ENCODE measurements at regions not wholly inside any gene's neighbourhood (a gene's known extent, or its start where the extent isn't known, plus 50 kb on each side); places are given as distances from the start of the nearest gene placed in this dataset.
"Not testable (repeated sequence)": the region's sequence is repeated elsewhere in the genome, so short reads cannot be mapped to it uniquely, and the experiment has no call there.

- TF ChIP-seq ELF4 (CRISPR knock-in tag; IDR thresholded peaks at IDR 0.05; ENCODE audit: low read depth): no peak
- TF ChIP-seq GTF2I (CRISPR knock-in tag; conservative IDR thresholded peaks at IDR 0.05): no peak
- no peak for TF ChIP-seq ZNF232 (CRISPR knock-in tag; IDR thresholded peaks at IDR 0.05)
- no peak for TF ChIP-seq ATF2 (CRISPR knock-in tag; IDR thresholded peaks at IDR 0.05; ENCODE audit: borderline replicate concordance, low read depth)
- TF ChIP-seq ZNF219 (CRISPR knock-in tag; IDR thresholded peaks at IDR 0.05; ENCODE audit: borderline replicate concordance): no peak
- no peak for TF ChIP-seq STAT6 (CRISPR knock-in tag; conservative IDR thresholded peaks at IDR 0.05; ENCODE audit: low read depth)
- TF ChIP-seq, protein P1, sequence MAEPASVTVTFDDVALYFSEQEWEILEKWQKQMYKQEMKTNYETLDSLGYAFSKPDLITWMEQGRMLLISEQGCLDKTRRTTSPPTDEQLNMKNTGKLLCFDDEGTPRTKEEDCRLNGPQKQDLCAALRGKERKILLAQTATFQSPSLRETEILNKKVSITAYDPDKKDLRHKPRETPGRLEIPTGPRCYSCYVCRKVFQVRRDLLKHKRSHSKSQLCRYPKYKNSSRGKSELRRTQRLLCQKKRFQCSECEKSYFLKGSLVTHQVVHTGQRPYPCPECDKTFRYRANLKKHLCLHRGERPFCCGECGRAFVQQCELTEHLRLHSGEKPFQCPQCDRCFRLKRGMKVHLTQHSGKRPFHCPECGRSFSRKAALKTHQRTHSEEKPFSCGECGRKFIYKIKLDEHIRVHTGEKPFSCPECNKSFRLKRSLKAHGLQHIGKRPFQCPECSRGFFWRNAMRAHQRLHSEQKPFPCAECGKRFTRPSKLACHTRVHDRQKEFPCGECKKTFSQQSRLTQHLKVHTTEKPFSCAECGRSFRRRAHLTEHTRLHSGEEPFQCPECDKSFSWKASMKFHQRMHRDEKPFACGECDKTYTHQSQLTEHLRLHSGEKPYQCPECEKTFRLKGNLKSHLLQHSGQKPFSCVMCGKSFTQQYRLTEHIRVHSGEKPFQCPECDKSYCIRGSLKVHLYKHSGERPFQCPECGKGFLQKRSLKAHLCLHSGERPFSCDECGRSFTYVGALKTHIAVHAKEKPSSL (CRISPR knock-in tag; conservative IDR thresholded peaks at IDR 0.05): no peak
- TF ChIP-seq ZNF532 (CRISPR knock-in tag; IDR thresholded peaks at IDR 0.05; ENCODE audit: borderline replicate concordance): no peak
- TF ChIP-seq, protein P2, sequence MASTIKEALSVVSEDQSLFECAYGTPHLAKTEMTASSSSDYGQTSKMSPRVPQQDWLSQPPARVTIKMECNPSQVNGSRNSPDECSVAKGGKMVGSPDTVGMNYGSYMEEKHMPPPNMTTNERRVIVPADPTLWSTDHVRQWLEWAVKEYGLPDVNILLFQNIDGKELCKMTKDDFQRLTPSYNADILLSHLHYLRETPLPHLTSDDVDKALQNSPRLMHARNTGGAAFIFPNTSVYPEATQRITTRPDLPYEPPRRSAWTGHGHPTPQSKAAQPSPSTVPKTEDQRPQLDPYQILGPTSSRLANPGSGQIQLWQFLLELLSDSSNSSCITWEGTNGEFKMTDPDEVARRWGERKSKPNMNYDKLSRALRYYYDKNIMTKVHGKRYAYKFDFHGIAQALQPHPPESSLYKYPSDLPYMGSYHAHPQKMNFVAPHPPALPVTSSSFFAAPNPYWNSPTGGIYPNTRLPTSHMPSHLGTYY (CRISPR knock-in tag; IDR thresholded peaks at IDR 0.05): no peak
- TF ChIP-seq OVOL2 (CRISPR knock-in tag; IDR thresholded peaks at IDR 0.05; ENCODE audit: borderline replicate concordance): no peak
These were observed 1433.9 kb downstream of the CDY2B start (continued) for GRCh38 chrY:16446152-16446551.

DNA sequence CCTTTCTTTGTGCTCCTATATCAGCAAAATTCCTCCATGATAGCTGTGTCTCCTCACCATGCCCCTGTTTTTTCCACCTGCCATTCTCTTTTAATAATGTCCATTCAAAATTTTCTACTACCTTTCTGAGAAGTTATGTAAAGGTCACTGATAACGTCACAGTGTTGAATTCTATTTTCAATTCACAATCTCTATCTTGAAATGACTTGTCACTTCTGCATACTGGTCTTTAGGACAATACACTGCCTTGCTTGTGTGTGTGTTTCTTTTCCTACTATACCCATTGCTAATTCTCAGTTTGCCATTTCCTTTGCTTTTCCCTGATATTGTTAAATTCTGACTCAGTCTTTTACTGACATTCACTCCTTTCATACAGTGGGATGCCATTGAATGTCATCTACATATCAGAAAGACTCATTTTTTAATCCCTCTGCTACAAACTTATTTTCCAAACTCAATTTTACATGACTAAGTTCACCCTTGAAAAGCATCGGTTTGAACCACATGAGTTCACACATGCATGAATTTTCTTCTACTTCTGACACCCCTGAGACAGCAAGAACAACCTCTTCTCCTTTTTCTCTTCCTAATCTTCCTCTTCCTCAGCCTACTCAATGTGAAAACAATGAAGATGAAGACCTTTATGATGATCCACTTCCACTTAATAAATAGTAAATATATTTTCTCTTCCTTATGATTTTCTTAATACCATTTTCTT lies 1470.7 kb downstream of the CDY2B start:
- POLR2A ChIA-PET; H3K4me1 Mint-ChIP-seq; ATAC-seq; DNase-seq (ENCODE audit: low spot score); H3K27ac Mint-ChIP-seq; H3K9me3 Mint-ChIP-seq; H3K27me3 Mint-ChIP-seq (ENCODE audit: low read depth); H3K4me3 Mint-ChIP-seq; CTCF ChIA-PET; H3K36me3 Mint-ChIP-seq: not testable (repeated sequence)

DNA sequence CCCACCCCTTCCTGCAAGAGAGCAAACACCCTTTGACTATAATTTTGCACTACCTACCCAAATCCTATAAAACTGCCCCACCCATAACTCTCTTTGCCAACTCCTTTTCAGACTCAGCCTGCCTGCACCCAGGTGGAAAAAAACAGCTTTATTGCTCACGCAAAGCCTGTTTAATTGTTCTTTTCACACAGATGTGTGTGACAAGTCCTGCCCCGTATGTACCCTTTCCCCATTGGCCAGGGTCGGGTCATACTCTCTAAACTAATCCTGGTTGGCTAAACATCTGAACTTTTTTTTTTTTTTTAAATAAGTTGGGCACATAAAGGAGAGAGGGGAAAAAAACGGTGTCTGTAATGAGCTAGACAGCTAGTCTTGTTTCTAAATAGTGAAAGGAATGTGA lies 1500.6 kb downstream of the CDY2B start:
- DNase-seq (ENCODE audit: low spot score): peak; percentile 0
- H3K27ac Mint-ChIP-seq; H3K4me3 Mint-ChIP-seq; H3K36me3 Mint-ChIP-seq; POLR2A ChIA-PET; CTCF ChIA-PET; H3K27me3 Mint-ChIP-seq (ENCODE audit: low read depth); ATAC-seq; H3K9me3 Mint-ChIP-seq; H3K4me1 Mint-ChIP-seq: not testable (repeated sequence)

DNA sequence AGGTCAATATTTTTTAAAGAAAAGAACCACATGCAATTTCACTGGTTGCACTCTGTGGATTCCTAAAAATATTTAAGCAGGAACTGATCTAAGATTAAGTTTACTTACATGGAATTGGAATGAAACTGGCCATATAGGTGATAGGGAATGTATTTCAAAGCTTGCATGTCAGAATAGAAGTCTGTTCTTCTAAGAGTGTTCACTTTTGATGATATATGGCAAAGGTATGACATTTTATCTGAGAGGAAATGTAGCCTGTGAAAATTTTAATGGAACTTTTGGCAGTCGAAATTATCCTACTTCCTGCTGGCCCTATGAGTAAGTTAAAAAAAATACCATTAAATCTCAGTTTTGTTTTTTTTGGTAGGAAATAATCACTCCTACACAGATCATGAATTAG lies 1538.4 kb downstream of the CDY2B start:
- H3K4me1 Mint-ChIP-seq; POLR2A ChIA-PET; H3K27ac Mint-ChIP-seq; H3K9me3 Mint-ChIP-seq; CTCF ChIA-PET; H3K36me3 Mint-ChIP-seq; ATAC-seq; H3K27me3 Mint-ChIP-seq (ENCODE audit: low read depth); H3K4me3 Mint-ChIP-seq; DNase-seq (ENCODE audit: low spot score): not testable (repeated sequence)

GRCh38 chrY:16330032-16330758 lies 1549.8 kb downstream of the CDY2B start:
- CTCF ChIA-PET; H3K9me3 Mint-ChIP-seq; DNase-seq (ENCODE audit: low spot score); POLR2A ChIA-PET; H3K27me3 Mint-ChIP-seq (ENCODE audit: low read depth); ATAC-seq; H3K36me3 Mint-ChIP-seq; H3K4me1 Mint-ChIP-seq; H3K4me3 Mint-ChIP-seq; H3K27ac Mint-ChIP-seq: not testable (repeated sequence)
